Adipocyte (in vitro differentiated cells): ENCODE measurements at regions not wholly inside any gene's neighbourhood (a gene's known extent, or its start where the extent isn't known, plus 50 kb on each side); places are given as distances from the start of the nearest gene placed in this dataset.
"Not testable (repeated sequence)": the region's sequence is repeated elsewhere in the genome, so short reads cannot be mapped to it uniquely, and the experiment has no call there.

Source experiments
- DNase-seq: peaks from one replicate; pipeline ENCODE4 v3.0.0-alpha.2; 2015; ENCODE audit warnings: low read depth
- H3K27me3 ChIP-seq: replicated peaks from 2 replicates; pipeline ENCODE4 v1.7.0; 2013; ENCODE audit warnings: mild to moderate bottlenecking, low read length, moderate library complexity; ENCODE audit not compliant: control insufficient read depth, insufficient read depth
- H3K36me3 ChIP-seq: 2 replicates; pipeline ENCODE4 v1.7.0; 2013; ENCODE audit warnings: low read length, mild to moderate bottlenecking, moderate library complexity; ENCODE audit not compliant: control insufficient read depth, insufficient read depth, severe bottlenecking
- H3K4me1 ChIP-seq: 2 replicates; pipeline ENCODE4 v1.7.0; 2013; ENCODE audit warnings: mild to moderate bottlenecking, low read length, moderate library complexity; ENCODE audit not compliant: control insufficient read depth, insufficient read depth
- H3K4me3 ChIP-seq: 2 replicates; pipeline ENCODE4 v1.7.0; 2013; ENCODE audit warnings: mild to moderate bottlenecking, low read length, moderate library complexity
- H3K9ac ChIP-seq: 2 replicates; pipeline ENCODE4 v1.7.0; 2013; ENCODE audit warnings: mild to moderate bottlenecking, low read length, moderate library complexity
- H3K9me3 ChIP-seq: 2 replicates; pipeline ENCODE4 v1.7.0; 2013; ENCODE audit warnings: mild to moderate bottlenecking, low read length, moderate library complexity; ENCODE audit not compliant: control insufficient read depth

DNA sequence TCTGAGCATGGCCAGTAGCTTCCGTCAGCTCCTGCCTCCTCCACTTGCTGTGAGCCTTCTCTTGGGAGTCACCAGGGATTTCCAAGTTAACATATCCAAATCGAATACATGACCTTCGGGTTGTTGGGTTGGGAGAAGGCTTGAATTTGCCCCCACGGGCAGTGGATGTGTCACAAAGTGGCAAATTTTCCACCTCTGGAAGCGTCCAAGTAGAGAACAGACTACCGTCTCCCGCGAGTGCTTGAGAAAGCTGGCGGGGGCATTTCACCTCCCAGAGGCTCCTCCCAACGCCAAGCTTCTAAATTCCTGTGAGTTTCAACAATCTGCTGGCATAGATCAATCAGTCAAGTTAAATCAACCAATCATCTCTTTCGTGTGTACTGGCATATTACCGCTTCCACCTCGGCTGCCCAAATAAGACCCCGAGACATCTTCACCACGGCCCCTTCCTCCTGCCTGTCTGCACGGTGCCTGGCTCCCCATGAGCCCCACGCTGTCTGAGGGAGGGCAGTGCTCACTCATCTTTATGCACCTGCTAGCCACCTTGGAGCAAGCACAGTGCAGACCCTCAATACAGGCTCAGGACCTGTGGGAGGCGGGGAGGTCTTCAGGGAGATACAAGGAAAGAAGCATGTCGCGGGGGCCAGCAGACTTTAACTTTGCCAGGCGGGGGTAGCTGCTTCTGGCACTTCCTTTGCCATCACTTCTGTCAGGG is 79.1 kb downstream of the MRPL36 start:
- Histone ChIP-seq H3K4me1 (no peaks in the 10 kb centered on the region), H3K27me3 (peaks cover 3% of the 10 kb centered on the region), H3K9me3 (peaks cover 32% of the 10 kb centered on the region), H3K36me3 (no peaks in the 10 kb centered on the region), H3K4me3 (no peak overlapping the region), H3K9ac (no peak overlapping the region)
- no peak for DNase-seq

DNA sequence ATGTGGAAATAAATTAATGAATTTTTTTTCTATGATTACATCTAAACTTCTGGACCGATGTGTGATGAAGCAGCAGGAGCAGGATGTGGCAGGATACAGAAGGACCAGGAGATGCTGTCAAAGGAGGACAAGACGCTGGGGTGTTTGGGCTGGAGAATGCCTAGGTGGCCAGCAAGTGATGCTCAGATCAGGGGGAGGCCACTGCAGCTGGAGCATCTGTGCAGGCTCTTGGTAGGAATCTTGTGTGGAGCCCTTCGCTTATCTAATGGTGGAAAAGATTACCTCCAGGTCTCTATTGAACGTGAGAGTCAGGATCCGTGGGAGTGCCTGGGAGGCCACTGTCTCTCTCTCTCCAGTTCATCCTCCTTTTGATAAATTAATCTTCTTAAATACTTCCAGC is 79.8 kb downstream of the MRPL36 start:
- DNase-seq: no peak
- no peaks in the 10 kb centered on the region for H3K4me1 ChIP-seq
- no peaks in the 10 kb centered on the region for H3K36me3 ChIP-seq
- H3K27me3 ChIP-seq: peaks cover 2% of the 10 kb centered on the region
- H3K9ac ChIP-seq: no peak overlapping the region
- H3K4me3 ChIP-seq: no peak overlapping the region
- peaks cover 32% of the 10 kb centered on the region for H3K9me3 ChIP-seq

DNA sequence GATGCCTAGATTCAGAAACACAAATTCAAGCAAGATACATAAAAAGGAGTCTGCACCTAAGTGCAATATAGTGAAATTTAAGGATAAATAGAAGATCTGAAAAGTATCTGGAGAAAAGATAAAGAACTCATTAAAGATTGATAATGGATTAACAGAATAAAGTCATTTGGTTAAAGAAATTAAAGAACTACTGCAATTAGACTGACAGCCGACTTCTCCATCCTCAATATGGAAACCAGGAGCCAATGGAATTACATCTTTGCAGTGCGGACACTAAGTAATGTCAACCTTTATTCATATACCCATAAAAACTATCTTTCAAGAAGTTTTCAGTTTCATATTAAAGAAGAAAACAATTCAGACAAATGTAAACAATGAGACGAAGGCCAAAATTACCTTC is 81.0 kb downstream of the MRPL36 start:
- no peaks in the 10 kb centered on the region for H3K36me3 ChIP-seq
- no peaks in the 10 kb centered on the region for H3K4me1 ChIP-seq
- peaks cover 32% of the 10 kb centered on the region for H3K9me3 ChIP-seq
- H3K9ac ChIP-seq: no peak overlapping the region
- peaks cover 2% of the 10 kb centered on the region for H3K27me3 ChIP-seq
- DNase-seq: no peak
- H3K4me3 ChIP-seq: no peak overlapping the region

DNA sequence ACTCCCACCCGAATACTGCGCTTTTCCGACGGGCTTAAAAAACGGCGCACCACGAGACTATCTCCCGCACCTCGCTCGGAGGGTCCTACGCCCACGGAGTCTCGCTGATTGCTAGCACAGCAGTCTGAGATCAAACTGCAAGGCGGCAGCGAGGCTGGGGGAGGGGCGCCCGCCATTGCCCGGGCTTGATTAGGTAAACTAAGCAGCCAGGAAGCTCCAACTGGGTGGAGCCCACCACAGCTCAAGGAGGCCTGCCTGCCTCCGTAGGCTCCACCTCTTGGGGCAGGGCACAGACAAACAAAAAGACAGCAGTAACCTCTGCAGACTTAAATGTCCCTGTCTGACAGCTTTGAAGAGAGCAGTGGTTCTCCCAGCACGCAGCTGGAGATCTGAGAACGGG is 89.5 kb downstream of the MRPL36 start:
- not testable (repeated sequence) for H3K4me3 ChIP-seq, H3K4me1 ChIP-seq, H3K36me3 ChIP-seq, H3K9me3 ChIP-seq, H3K9ac ChIP-seq, DNase-seq
- H3K27me3 ChIP-seq: peaks cover 15% of the 10 kb centered on the region

DNA sequence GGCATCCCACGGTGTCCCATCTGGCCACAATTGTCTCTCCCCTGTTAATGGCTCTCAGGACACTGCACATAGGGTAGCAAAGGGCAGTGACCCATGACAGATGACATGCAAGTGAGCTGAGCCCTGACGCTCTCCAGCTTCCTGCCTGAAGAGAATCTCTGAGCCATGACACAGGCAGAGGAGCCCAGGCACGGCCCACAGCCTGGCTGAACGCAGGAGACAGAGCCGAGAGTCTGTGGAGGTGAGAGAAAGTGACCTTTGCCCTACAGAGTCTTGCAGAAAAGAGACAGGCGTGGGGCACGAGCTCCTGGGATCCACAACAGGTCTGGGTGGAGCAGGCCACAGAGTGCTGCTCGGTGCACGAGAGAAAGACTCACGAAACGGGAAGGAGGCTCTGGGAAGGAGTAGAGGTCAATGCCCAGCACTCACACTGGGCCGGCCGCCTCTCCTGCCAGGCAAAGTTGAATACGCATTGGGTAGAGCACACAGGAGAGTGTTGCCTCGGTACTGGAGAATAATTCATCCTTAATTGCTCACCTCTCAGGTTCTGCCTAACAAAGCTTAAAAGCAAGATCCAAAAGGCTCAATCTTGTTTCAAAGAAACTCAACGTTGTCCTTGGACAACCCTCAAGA is 90.3 kb downstream of the MRPL36 start:
- no peak overlapping the region for H3K9ac ChIP-seq
- no peaks in the 10 kb centered on the region for H3K4me1 ChIP-seq
- no peaks in the 10 kb centered on the region for H3K36me3 ChIP-seq
- H3K27me3 ChIP-seq: peaks cover 22% of the 10 kb centered on the region
- no peak for DNase-seq
- no peaks in the 10 kb centered on the region for H3K9me3 ChIP-seq
- no peak overlapping the region for H3K4me3 ChIP-seq

DNA sequence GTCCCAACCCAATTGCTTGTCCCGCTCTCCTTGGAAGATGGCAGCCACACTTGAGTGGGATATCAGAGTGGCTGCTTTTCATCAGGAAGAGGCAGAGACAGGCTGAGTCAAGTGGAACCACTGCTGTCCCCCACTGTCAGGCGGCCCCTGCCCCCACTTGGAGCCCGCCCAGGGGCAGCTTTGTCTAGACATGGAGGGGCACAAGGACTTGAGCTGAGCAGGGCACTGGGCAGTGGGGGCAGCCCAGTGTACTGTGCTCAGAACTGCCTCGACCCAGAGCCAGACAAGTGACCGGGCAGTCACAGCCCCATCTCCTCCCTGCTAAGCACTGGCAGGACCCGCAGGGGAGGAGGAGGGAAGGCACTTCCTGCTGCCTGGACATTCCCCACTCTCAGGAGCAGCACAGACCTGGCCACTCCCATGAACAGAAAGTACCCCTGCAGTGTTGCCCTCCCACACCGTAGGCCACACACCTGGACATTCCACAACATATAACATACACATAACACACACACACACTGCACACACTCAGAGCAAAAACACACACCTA is 91.0 kb downstream of the MRPL36 start:
- Histone ChIP-seq H3K4me3 (no peak overlapping the region), H3K9ac (no peak overlapping the region), H3K9me3 (no peaks in the 10 kb centered on the region), H3K27me3 (peaks cover 22% of the 10 kb centered on the region), H3K4me1 (no peaks in the 10 kb centered on the region), H3K36me3 (no peaks in the 10 kb centered on the region)
- no peak for DNase-seq

DNA sequence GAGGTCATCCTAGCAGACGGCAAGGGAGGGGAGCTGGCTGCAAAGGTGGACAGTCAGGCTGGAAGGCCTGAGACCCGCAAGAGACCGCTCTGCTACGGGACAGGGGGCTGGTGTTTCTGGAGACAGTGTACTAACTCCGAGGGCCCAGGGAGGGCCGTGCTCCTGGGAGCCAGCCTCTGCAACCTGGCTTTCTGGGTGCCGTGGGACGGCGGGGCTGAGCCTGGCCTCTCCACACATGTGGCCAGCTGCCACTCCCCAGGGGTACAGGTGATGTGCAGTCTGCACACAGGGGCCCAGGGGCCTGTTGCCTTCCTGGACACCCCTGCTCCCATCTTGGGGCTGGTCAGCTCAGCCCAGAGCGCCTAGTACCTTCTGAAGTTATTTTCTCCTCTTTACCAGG is 92.2 kb downstream of the MRPL36 start:
- Histone ChIP-seq H3K4me3 (no peak overlapping the region), H3K9me3 (no peaks in the 10 kb centered on the region), H3K36me3 (no peaks in the 10 kb centered on the region), H3K4me1 (no peaks in the 10 kb centered on the region), H3K27me3 (peaks cover 22% of the 10 kb centered on the region), H3K9ac (no peak overlapping the region)
- no peak for DNase-seq

DNA sequence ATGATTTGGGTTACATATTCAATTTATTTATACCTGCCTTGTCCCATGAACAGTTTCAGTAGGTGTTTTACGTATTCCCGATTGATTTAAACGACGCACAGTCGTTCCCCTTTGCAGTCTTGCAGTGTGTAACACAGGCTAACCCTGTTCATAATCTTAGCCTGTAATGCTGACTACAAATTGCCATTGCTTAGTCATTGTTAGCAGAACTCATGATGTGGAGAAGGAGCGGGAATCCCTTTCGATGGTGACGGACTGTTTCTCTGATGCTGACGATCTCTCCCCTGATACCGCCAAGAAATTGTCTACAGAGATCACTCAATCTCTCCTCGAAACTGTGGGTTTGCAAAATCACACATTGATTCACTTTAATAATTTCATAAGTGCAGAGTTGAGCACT is 93.2 kb downstream of the MRPL36 start:
- Histone ChIP-seq H3K27me3 (peaks cover 22% of the 10 kb centered on the region), H3K9ac (no peak overlapping the region), H3K4me3 (no peak overlapping the region), H3K4me1 (no peaks in the 10 kb centered on the region), H3K9me3 (no peaks in the 10 kb centered on the region), H3K36me3 (no peaks in the 10 kb centered on the region)
- no peak for DNase-seq

DNA sequence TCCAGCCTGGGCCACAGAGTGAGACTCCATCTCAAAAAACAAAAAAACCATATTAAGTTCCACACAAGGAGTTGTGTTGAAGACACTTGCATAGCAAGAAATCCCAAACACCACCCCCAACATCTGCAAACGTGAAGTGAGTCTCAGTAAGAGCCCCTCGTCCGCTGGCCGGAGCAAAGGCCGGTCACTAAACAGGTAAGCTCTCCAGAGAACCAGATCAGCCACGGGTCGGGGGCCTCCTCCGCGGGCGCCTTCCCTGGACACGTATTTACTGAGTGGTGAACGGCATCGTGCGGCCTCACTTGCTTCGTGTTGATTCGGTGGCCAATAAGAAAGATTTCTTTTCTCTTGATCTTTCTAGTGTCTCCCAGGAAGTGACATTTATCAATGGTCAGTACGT is 93.6 kb downstream of the MRPL36 start:
- DNase-seq: no peak
- H3K9me3 ChIP-seq: no peaks in the 10 kb centered on the region

DNA sequence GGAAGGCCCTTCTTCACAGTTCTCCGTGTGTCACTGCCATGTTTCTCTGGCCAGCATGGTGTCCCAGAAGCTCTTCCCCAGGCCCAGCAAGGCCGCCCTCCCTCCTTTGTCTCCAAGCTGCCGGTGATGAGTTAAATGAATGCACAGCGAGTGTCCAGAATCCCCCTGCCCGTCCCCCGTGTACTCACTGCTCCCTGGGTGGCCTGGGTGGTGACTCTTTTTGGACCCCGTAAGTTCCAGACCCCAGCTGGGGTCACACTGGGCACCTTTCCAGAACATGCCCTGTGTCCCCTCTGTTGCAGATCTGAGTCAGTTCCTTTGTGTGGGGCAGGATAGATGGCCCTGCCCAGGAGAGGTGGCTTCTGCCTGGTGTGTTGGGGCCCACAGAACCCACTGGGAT is 95.0 kb downstream of the MRPL36 start:
- Histone ChIP-seq H3K4me1 (no peaks in the 10 kb centered on the region), H3K9ac (no peak overlapping the region), H3K27me3 (peaks cover 22% of the 10 kb centered on the region), H3K9me3 (no peaks in the 10 kb centered on the region), H3K4me3 (no peak overlapping the region), H3K36me3 (no peaks in the 10 kb centered on the region)
- no peak for DNase-seq

More for the DNA sequence above, 93.6 kb downstream of the MRPL36 start:
- H3K36me3 ChIP-seq: no peaks in the 10 kb centered on the region
- no peaks in the 10 kb centered on the region for H3K4me1 ChIP-seq
- no peak overlapping the region for H3K4me3 ChIP-seq
- peaks cover 22% of the 10 kb centered on the region for H3K27me3 ChIP-seq
- no peak overlapping the region for H3K9ac ChIP-seq

DNA sequence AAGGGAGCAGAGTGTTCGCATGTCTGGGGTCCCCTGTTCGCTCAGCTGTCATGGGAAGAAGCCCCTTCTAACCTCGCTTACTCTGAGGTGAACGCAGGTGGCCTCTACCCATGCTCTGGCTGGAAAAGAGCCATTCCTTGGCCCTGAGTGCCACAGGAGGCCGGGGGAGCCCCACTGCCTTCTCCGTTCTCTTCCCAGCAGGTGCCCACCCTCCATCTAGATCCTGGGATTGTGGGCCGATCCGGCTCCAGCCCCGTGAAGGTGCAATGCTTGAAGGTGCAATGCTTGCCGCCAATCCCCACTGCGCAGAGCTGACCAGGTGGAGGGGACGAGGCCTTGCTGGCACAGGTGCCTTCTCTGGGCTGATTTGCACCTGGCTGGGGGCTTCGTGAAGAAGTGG is 95.4 kb downstream of the MRPL36 start:
- Histone ChIP-seq H3K4me3 (no peak overlapping the region), H3K4me1 (no peaks in the 10 kb centered on the region), H3K9ac (no peak overlapping the region), H3K36me3 (no peaks in the 10 kb centered on the region), H3K27me3 (peaks cover 22% of the 10 kb centered on the region), H3K9me3 (no peaks in the 10 kb centered on the region)
- DNase-seq: no peak
